ENCODE measurements at regions not wholly inside any gene's neighbourhood (a gene's known extent, or its start where the extent isn't known, plus 50 kb on each side); places are given as distances from the start of the nearest gene placed in this dataset.

DNA sequence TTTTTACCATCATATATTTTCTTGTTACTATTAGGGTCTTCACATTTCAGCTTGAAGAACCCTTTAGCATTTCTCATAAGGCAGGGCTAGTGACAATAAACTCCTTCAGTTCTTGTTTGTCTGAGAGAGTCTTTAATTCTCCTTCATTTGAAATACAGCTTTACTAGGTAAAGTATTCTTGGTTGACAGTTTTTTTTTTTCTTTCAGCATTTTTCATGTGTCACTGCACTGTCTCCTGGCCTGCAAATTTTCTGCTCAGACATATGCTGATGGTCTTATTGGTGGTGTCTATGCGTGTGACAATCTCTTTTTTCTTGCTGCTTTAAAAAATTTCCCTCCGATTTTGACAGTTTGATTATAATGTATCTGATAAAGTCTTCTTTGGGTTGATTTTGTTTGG, 399.9 kb downstream of the SH3GL2 start:
- no peak for DNase-seq

DNA sequence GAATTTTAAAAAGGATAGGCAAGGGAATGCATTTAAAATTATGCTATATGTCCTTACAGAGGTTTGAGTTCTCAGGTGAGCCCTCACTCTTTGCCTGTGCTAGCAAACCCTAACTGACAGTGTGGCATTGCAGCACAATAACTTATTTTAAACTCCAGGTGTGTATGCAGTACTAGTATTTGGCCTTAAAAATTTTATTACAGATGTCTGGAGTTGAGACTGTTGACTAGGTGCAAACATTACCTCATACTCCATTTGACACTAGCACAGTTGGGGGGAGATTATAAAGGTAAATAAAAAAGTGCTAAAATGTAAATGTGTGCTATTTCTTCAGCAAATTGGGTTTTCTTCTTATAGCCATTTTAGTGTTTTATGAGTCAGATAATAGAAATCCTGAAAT, 407.7 kb downstream of the SH3GL2 start:
- DNase-seq, result no peak

DNA sequence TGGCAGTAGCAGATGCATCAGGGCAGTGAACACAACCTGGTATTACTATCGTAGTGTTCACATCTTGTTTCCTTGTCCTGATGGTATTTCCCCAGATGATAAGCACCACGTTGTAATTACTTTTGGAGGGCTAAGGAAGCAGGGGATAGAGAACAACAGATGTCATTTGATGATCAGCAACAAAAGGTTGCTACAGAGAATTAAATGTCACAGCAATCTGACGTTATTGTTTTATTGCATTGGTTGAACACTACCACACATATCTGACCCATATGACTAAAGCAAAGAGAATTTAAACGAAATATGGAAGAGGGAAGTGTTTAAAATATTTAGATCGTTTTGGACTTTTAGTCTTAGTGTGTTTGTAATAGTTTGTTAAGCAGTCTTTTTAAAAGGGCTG, 408.3 kb downstream of the SH3GL2 start:
- no peak for DNase-seq

DNA sequence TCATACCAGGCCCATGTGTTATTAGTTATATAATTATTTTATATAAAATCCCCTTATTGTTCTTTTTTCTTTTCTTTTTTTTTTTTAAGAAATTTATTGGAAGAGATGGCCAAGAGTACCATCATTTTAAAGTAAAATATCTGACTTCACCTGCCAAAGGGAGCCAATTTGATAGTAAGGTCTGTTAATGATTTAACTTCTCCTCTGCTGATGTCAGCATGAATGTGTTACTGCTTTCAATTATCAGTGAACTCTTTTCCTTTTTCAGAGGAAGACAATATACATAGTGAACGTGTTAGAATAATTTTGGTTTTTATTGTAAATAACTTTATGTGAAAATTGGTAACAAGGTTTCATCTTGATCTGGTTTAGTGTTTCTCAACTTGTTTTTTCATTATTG, 409.6 kb downstream of the SH3GL2 start:
- no peak for DNase-seq

DNA sequence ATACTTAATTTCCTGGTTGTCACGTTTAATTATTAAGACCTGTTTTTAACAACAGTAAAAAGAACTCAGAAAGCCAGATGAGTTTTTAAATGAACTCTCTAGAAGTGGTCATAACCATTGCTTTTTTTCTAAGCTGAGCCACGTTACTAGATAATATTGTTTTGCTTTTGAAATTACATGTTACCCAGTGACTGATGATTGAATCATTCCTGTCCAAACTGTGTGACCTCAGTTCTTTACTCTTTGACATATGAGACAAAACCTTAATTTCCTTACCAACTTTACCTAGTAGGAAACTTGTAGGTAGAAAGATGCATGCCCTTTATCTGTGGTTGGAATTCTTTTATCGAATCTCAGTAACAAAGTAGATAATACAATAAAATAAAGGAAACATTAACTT, 411.7 kb downstream of the SH3GL2 start:
- no peak for DNase-seq

DNA sequence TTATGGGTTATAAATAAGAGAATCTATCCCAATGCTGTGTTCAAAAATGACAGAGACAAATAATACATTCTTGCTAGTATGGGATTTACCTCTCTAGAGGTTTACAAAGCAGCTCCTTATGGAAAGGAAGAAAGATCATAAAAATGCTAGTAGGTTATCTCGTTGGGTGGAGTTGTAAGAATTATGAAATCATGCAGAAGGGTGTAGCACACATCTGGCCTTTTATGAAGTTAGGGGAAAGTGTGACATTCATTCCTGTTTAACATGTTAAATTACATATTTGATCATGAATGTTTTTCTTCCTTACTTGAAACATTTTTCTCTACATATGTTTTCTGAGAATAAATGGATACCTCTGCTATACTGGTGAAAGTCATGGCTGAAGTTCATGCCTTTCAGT, 414.2 kb downstream of the SH3GL2 start:
- DNase-seq, result no peak

DNA sequence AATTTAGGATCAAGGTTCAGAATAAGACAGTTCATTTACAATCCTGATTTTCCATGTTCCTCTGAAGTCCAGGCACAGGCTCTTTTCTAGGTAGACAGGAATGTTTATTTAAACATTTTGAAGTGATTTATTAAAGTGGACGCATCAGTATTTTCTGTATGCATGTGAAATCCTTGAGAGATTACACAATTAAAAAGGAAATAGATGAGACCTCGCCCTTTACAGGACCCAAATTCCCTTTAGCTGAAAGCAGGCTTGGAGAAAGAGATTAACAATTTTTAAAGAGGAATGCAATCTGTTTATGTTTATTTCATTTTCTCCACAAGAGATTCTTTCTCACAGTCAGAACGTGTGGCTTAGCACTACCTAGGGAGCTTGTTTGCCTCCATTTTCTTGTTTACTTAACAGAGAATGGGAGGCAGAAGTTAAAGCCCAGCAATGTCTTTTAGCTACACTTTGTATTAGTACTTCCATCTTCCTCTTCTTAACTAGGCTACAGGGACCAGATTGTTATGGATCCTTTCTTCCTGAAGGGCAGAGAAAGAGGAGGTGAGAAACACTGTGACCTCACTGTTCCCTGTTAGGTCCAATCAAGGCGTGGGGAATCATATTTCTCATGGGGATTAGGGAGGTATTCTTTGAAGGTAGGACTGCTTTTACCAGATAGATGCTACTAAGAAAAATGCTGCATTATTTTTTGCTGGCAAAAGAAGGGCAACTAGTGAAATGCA, 416.0 kb downstream of the SH3GL2 start:
- DNase-seq, result no peak

DNA sequence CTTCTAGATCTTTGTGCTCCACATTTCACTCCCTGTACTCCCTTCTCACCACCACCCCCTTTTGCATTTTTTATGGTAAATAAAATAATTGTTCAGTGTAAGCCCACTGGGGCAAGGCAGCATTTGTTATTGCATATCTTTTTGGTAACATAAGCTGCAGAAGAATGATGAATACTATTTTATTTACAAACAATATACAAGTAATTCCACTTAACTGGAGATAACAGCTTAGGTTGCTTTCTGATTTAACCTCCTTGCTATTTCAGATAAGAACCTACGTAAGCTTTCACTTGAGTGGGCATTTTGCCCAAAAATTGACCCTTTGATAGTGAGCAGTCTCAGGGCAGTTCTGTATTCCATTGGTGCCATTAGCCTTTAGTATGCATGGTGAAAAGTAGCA, 417.9 kb downstream of the SH3GL2 start:
- DNase-seq, result no peak

DNA sequence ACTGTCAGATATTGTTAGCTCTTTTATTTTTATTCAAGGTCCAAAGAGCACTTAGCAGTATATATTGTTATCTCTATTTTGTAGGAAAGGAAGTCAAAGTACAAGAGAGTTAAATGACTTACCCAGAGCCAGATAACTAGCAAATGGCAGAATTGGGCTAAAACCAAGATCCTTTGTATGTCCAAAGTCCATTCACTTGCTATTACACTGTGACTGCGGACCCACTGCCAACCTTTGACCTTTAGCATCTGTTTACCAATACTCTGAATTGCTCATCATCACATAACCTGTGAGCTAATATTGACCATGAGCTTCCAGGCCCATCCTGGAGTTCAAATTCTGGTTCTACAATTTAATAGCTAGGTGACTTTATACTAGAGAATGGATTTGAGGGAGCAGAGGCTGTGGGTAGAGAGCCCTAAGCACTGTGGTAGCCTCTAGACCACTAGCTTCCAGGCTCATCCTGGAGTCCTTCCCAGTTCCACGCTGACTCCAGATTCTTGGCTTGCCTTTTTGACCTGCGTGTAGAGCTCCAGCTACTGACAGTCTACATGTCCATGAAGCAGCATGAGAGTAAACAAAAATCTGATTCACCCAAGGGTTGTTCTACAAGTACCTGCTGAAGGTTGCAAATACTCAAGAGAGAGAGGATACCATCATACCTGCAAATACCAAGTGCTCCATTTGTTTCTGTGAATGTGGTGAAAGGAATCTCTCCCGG, 424.0 kb downstream of the SH3GL2 start:
- DNase-seq, result no peak

DNA sequence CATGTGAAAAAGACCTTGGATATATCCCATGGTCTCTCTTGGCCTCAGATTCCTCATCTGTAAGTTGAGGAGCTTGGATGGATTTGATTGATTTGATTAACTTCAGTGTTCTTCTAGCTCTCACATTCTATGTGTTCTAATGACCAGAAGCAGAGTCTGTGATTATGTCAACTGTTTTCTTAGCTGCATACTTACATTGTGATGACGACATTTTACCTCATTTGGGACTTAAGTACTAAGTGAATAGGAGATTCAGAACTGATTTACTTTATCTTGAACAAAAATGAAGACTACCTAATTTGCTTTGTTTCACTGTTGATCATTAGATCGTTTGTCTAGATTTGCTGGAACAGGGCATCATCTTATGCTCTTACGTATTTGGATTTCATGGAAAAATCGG, 427.7 kb downstream of the SH3GL2 start:
- no peak for DNase-seq

DNA sequence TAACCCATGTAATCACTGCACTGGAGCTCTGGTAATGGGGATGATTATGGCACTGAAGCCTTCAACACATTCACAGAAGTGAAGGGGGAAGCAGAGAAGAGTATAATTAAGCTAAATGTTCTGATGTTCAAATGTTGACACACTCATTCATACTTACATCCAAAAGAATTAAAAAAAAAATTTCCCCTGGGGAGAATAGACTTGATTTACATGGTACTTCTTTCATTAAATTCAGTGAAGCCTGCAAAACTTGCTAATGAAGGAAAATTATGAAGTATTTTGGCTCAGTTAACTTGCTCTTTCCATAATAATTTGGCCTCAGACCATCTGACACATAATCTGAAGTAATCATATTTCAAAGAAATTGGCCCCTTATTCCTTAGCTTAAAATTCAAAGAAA, 428.8 kb downstream of the SH3GL2 start:
- no peak for DNase-seq

DNA sequence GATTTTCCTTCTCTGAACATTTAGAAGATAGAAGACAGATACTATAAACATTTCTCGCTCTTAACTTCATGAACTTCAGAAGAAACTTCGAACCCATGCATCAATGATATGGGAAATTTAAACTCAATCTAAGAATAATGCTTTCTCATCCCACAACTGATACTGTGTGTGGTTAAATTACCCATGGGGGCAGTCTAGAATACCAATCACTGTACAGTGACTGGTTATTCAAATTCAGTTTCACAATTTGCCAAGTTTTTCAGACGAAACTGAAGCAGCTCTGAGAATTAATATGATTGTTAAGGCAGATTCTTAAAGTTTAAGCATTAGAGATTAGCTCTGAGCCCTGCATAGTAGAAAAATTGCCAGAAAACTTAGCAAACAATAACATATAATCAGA, 431.0 kb downstream of the SH3GL2 start:
- DNase-seq, result no peak

DNA sequence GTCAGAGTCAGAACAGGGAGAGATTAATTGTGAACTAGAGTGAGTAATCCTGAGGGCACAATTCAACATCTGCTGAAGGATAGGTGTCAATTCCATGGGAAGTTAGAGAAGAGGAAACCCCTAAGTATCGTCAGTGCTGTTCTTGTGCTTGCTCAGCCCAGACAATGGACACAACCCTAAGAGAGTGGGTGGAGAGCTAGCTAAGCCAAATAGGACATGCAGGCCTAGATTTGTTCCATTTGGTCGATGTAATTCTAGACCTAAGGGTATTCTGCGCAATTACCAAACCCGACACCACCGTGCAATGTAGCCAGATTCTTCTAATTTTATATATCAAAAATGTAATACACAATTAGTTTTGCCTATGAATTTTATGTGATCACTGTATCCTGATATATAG, 431.6 kb downstream of the SH3GL2 start:
- DNase-seq, result no peak

DNA sequence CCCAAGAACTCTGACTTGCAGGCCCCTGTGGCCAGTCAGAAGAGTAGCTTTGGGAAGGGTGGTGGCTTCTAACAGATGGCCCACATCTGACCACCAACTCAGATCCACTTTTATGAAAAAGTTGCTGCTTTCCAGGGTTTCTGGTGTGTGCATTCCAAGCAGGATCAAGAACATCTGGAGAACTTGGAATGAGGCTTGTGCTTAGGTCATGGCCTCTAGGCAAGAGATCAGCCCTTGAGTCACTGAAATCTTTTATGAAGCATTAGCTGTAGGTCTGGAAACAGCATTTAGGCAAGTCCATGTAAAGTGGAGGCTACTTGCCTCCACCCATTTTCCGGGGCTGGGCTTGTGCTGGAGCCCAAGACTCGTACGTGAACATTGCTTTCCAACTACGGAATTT, 433.3 kb downstream of the SH3GL2 start:
- DNase-seq, result no peak

DNA sequence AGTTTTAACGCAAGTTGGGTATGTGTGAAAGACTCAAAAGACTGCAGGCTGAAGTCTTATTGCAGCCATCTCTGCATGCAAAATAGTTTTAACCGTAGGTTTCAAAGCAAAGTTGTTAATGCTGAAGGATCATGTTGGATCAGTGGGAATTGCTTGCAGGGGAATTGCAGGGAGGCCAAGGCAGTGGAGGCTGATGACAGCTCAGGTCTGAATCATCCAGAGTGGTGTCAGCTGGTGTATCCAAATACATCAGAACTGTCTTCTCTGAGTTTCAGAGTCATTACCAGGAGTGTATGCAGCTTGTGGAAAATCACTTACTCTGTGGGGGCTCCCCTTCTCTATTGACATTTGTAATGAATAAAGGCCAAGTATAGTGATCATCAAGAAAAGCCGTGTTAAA, 435.7 kb downstream of the SH3GL2 start:
- DNase-seq, result no peak

DNA sequence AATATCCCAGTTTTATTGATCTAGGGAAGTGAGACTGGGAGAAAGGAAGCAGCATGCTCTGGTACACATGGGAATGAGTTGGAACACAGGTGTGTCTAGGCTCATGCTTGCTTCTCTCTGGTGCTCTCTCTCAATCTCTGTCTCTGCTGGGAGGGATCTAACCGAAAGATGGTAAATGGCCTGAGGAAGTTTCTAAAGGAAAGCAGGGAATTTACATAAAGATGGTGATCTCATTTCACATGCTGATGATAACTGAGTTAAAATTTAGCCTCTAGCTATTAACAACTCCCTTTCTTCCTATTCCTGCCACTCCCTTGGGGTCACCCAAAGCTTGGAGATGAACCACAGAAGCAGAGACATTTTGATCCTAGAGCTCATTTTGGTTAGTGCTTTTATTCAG, 436.2 kb downstream of the SH3GL2 start:
- no peak for DNase-seq

DNA sequence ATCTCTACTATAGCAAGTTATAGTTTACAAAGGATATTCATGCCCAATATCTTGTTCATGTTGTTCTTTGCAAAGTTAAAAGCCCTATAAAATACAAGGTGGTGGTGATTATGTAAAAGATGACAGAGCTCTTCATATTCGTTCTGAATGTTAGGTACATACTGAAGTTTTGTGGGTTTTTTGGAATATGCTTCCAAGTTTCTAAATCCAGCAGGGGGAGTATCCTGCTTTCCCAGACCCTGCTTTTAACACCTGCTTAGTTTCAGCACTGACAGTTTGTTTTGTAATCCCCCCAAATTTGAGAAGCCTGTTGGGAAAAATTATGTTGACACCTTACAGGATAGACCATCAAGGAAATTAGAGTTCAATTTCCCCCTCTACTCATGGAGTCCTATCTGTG, 438.3 kb downstream of the SH3GL2 start:
- no peak for DNase-seq

DNA sequence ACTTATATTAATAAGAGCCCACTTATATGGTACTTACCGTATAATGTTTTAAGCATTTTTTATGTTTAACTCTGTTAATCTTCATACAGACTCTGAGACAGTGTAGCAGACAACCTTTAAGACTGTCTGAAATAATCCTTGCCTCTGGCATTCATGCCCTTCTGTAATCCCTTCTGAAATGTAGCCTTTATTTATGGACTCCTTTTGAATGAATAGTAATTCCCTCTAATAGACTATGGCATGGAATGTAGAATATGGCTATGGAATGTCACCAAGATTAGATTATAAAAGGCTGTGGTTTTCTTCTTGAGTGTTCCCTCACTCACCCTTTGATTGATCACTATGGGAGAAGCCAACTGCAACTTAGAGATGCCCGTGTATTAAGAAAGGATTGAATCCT, 439.4 kb downstream of the SH3GL2 start:
- no peak for DNase-seq

DNA sequence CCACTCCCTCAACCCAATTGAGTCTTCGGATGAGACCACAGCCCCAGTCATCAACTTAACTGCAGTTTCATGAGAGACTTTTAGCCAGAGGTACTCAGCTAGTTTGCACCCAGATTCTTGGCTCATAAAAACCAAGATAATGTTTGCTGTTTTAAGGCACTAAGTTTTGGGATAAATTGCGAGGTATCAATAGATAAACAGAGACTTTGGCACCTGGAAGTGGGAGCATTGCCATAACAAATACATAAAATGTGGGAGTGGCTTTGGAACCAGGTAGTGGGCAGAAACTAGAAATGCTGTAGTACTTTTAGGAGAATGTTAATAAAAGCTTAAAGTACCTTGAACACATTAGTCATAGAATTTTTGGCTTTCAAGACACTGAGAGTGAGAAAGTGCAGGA, 439.8 kb downstream of the SH3GL2 start:
- no peak for DNase-seq

DNA sequence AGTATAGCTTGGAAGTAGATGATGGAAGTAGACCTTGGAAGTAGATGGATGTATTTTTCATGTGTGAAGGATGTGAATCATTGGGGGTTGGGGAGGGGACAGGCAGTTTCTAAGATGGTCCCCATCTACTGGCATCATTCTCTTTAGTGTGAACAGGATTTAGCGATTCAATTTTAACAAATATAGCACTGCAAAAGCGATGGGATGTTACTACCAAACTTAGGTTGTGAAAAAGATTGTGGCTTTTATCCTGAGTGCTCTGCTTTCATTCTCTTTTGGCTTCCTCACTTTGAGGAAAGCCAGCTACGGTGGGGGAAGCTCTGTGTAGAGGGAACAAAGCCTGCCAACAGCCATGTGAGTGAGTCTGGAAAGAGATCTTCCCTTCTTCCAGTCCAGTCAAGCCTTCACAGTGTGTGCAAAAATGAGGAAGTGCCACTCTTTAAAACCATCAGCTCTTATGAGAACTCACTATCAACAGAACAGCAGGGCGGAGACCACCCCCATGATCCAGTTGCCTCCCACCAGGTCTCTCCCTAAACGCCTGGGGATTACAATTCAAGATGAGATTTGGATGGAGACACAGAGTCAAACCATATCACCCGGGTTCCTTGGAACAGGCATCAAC, 441.4 kb downstream of the SH3GL2 start:
- peak in 1 of 2 donors; percentile 3 for DNase-seq

DNA sequence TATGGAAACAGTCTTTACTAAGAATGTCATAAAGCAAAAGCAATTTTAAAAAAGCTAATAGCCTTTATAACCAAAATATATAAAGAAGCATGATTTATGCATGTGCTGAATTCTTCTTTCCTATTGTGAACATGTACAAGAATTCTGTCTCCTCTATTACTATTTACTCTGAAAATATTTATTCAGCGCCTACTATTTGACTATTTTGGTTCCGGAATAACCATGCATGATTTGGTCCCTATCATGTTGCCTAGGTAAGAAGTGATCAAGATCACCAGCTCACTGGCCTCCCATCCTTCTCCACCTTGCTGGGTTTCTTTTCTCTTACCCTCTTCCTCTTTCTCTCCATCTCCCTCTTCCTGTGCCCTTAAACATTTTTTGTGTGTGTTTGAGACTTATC, 443.8 kb downstream of the SH3GL2 start:
- DNase-seq, result no peak

DNA sequence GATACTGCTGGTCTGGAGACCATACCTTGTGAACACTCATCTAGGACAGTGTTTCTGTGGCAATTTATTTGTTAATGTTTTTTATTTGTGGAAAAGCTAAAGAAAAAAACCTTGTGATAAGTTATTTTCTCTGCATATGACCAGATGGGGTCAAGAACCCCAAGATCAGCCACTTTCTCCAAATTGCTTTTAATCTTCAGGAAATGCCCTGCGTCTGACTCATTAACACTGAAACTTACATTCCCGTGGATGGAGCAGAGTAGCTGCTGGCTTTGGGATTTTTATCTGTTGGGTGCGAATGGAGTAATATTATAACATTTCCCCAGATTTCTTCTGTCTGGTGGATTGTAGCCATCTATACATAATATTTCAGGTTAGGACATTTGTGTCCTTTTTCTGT, 444.5 kb downstream of the SH3GL2 start:
- no peak for DNase-seq

DNA sequence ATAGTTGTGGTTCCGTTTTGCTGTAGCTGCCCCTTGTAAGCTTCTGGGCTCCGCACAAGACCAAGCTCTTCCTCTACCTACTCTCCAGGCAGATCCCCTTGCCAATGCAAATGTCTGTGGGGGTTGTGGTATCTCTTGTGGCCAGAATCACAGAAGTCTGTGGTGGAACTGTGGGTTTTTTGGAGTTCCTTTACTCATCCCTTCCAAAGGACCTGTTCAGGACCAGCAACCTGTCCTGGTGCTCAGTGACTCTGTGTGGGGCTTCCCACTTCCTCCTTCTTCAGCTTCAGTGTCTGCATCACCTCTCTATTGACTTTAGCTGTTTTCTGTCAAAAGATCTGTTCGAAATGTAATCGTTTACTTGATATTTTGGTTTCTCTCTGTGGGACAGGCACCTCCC, 441.3 kb upstream of the ADAMTSL1 start:
- no peak for DNase-seq

DNA sequence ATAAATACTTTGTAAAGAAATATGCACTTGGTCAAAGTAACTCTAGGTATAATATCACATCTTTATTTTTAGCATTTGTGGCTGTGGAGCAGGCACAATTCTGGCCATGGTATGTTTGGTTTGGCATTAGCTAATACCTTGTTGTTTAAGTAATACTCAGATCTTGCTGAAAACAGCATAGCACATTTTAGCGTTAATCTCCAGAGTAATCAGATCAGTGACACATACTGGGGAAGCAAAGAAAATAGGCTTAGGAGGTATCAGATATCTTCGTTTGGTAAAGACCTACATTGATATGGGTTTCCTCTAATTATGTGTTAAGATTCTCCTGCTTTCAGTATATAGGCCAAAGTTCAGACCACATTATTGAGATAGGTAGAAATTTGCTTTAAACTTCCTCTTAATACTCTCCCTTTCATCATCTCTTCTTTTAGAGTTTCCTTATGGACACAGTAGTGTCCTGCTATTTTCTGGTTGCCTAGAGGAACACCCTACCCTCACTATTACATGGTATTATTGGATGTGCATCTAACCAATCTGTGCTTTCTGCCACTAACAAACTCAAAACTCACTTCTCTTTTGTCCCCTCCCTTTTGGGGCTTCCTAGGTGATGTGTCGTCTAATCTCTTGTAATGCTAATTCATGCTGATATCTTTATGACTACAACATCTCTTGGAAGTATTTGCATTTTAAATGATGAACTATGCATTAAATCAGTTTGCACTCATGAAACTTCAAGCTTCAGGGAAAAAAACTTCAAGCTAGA, 437.3 kb upstream of the ADAMTSL1 start:
- DNase-seq, result no peak

All from bone marrow (tissue), 2 donors.